T47D (cell line): ENCODE measurements at regions not wholly inside any gene's neighbourhood (a gene's known extent, or its start where the extent isn't known, plus 50 kb on each side); places are given as distances from the start of the nearest gene placed in this dataset.
"Not testable (repeated sequence)": the region's sequence is repeated elsewhere in the genome, so short reads cannot be mapped to it uniquely, and the experiment has no call there.

Experiments
- DNase-seq, 2 experiments: peaks; one replicate each; pipeline versions ENCODE4 v3.0.0 to v3.0.0-alpha.2; 2011 to 2012; ENCODE audit warnings: low read depth in 1 of 2, low spot score in 1 of 2
- JUND ChIP-seq: IDR thresholded peaks from 2 replicates; pipeline ENCODE4 v1.6.1; 2012; ENCODE audit warnings: low read depth
- in situ Hi-C: cut with HindIII; loops from 2 replicates; pipeline ENCODE4 v1.10.0; 2016; ENCODE audit warnings: low sequenced_read_pairs, low pct_unique_long_range_greater_than_20kb

DNA sequence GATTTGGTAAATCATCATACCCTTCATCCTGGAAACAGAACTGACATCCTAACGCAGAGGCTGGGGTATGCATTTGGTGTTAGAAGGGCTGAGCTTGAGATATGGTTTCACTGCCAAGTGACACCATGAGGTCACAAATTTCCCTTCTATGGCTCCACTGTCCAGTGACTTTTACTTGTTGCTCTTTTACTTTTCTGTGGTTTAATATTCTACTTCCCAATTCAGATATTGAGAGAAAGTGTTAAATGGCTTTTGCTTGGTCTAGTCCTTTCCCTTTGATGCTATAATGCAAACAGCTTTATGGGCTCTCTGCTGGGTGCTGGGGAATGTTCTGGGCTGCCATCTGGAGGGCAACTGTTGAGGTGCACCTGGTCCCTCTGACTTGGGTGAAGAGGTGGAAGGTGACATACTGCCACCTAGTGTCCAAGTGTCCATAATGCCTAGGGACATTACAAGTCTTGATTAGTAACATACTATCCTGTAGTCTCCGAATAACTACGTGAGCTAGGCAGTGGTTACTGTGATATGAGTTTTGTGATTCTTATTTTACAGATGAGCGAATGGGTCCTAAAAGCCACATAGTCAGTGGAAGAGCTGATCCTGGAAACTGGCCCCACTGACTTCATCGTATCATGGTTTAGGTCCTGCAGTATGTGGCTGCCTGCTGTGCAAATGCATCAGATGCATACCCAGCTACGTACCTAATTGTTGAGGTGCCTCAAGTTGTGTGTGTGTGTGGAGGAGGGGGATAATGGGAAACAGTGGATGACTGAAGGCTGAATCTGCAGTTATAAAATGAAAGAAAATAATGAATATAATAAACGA is 149.1 kb upstream of the RAG2 start:
- in situ Hi-C loops = no loop called here
- no peak for TF ChIP-seq JUND

DNA sequence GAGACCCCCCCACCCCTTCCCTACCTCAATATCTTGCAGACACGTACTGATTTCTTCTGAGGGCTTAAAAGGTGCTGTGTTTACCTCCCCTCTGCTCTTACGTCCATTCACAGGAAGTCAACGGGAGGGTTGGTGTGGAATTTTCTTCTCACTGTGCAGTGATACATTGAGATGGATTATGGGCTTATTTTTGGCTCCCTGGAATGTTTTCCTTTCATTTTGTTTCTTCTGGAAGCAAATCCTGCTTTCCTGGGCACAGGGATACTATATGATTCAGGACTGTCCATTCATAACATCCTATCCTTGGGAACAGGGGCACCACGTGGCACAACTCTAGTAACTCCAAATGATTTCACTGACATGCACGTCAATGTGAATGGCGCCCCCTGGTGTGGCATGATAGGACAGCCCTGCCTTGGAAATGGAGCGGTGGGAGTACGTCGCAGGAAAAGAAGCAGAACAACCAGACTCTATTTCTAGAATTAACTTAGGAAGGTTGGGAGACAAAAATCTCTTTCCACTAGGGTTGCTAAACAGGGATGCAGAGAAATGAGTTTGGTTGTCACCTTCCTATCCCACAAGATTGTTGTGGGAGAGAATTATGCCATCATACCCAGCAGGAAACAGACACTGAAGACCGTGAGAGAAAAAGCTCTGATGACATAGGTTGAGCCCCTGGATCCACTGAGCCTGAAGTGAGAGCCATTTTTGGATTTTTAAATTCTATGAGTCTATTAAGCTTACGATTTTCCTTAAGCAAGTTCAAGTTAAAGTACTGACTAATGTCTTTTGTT is 146.5 kb upstream of the RAG2 start:
- DNase-seq = peak; percentile 25 to 85
- in situ Hi-C loops = no loop called here
- TF ChIP-seq JUND = no peak

More for the DNA sequence above, 149.1 kb upstream of the RAG2 start:
- DNase-seq = peak; percentile 34 to 95

DNA sequence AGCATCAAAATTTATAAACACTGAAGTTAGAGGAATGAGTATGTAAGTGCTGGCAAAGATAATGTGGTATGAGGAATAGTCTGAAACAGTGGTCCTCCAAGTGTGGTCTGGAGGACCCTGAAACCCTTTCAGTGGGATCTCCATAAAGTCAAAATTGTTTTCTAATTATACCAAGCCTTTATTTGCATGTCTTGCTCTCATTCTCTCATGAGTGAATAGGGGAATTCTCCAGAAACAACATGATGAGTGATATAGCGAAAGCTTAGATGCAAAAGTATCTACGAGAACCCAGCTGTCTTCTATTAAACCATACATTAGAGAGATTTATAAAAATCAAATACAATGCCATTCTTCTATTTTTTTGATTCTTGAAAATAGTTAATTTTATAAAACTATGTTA is 145.0 kb upstream of the RAG2 start:
- TF ChIP-seq JUND = no peak
- in situ Hi-C loops = no loop called here
- no peak for DNase-seq

DNA sequence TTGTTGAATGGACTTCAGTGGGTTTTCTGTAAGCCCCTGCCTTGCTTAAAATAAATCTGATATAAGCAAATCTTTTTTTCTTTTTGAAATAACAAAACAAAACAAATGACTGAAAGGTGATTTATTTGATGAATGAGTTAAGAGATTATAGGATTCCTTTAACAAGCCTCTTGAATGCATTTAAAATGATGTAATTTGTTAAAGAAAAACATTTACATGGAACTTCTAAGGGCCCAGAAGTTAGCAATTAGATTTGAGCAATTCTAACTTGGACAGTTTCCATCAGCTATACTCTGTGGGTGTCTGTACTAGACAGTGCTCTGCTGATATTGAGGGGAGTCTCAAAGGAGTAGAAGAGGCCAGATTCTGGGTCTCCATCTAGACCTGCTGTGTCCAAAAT is 143.5 kb upstream of the RAG2 start:
- DNase-seq = no peak
- in situ Hi-C loops = no loop called here
- TF ChIP-seq JUND = no peak

DNA sequence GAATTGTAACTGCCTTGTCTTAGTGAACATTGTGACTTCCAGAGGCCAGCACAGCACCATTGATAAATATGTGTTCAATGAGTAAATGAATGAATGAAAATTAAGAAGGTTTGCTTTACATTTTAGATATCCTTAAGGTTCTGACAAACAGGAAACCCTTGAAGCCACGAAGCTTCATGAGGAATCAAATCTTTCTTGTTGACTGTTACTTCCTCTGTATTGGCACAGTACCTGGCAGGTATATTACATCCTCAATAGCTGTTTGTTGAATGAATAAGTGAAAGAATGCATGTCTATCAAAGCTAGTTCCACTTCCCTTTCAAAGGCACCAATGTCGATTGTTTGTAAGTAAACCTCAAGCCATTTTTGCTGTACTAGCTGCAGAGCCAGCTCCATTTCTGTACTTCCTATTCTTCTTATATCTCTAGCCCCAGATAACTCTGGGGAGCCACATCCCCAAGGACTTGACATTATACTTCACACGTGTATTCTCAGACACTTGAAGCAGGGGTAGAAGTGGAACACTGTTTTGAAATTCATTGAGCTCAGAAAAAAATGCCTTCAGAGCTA is 140.3 kb upstream of the RAG2 start:
- in situ Hi-C loops = no loop called here
- no peak for TF ChIP-seq JUND
- DNase-seq = no peak

DNA sequence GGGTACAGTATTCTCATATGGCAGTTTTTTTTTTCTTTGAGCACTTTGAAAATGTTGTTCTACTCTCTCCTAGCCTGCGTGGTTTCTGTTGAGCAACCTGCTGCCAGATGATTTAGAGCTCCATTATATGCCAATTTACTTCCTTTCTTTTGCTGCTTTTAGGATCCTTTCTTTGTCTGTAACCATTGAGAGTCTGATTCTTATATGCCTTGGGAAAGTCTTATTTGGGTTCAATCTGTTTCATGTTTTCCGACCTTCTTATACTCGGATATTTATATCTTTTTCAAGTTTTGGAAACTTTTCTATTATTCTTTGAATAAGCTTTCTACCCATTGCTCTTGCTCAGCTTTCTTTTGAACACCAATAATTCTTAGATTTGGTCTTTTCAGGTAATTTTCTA is 138.1 kb upstream of the RAG2 start:
- DNase-seq = no peak
- in situ Hi-C loops = no loop called here

DNA sequence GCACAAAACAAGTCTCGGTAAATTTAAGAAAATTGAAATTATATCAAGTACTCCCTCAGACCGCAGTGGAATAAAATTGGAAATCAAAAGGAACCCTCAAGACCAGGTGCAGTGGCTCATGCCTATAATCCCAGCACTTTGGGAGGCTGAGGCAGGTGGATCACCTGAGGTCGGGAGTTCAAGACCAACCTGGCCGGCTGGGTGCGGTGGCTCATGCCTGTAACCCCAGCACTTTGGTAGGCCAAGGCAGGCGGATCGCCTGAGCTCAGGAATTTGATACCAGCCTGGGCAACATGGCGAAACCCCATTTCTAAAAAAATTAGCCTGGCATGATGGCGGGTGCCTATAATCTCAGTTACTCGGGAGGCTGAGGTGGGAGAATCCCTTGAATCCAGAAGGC is 135.7 kb upstream of the RAG2 start:
- DNase-seq, in situ Hi-C loops: not testable (repeated sequence)

More for the DNA sequence above, 138.1 kb upstream of the RAG2 start:
- no peak for TF ChIP-seq JUND

DNA sequence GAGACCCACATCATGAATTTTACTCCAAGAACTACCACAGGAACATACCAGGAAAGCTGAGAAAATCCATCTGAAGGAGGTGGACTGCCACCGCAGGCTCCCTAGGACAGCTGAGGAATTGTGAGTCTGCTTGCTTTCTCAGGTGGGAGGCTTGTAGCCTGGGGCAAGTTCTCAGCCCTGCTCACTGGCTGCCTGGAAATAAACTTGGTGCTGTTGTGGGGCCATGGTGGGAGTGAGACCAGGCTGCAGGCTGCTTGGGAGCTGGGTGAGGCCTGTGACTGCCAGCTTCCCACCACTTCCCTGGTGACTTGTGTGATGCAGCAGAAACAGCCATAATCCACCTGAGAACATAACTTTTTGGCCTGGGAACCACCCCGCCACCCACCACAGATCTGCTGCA is 132.7 kb upstream of the RAG2 start:
- in situ Hi-C loops = no loop called here
- no peak for DNase-seq
- no peak for TF ChIP-seq JUND

DNA sequence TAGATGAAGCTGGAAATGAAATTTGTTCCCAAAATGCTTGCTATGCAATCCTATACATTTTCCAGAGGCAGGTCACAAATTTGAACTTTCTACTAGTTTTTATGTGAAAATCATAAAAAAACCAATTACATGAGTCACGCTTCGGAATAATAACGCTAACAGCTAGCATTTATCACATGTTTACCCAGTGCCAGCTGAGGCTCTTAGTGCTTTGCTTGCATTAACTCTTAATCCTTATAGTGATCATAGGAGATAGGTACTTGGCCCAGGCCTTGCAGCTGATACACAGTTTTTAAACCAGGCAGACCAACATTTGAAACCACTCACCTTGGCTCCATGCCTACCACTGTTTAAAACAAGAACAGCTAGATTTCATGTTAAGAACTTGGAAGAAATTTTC is 131.8 kb upstream of the RAG2 start:
- in situ Hi-C loops = no loop called here
- TF ChIP-seq JUND = no peak
- no peak for DNase-seq

DNA sequence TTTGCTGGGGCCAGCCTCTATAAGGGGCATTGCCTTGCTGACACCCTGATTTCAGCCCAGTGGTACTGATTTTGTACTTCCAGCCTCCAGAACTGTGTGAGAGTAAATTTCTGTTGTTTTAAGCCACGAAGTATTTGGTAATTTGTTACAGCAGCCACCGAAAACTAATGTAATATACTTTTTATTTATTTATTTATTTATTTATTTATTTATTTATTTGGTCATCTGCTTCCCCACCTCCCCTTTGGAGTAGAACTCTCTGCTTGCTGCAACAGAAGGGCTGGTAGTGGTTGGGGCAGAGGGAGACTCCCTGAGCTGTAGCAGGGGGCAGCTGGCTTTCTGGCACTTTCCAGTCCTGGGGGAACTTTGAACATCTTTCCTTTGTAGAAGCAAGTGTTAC is 128.4 kb upstream of the RAG2 start:
- no peak for DNase-seq
- no peak for TF ChIP-seq JUND
- in situ Hi-C loops = no loop called here

DNA sequence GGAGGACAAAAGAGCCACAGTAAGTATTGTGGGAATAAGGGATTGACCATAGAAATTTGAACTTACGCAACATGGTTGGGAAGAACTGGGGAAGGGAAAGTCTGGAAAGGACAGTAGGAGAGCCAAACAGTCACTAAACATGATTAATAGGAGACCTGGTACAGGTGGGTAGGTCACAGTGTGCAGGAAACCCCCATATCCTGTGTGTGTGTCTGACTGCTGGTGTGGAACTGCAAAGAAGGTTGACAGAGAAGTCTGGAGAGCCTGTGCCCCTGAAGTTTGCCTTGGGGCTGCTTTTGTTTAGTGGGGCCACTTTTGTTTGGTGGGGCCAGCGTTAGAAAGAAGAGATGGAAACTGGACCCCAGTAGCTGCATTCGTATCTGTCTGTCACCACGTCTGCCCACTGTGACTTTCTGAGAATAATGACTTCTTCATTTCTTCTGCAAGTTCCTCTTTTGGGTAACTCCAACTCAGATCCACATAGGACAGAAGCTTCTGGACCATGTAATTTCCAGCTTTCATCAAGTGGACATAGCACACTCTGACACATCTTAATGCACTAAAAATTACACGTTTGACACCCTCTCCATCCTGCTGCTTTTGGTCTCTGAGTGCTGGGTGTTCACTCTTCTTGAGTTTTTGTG is 126.8 kb upstream of the RAG2 start:
- no peak for TF ChIP-seq JUND
- in situ Hi-C loops = no loop called here
- DNase-seq = no peak

DNA sequence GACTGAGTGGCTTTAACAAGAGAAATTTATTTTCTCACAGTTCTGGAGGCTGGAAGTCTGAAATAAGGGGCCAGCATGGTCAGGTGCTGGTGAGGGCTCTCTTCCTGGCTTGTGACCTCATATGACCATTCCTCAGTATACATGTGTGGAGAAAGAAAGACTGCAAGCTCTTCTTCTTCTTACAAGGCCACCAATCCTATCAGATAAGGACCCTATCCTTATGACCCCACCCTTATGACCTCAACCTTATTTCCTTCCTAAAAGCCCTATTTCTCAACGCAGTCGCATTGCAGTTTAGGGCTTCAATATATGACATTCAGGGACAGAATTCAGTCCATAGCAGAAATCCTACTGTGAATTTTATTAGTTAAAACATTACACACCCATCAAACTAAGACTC is 124.4 kb upstream of the RAG2 start:
- DNase-seq = no peak
- in situ Hi-C loops = no loop called here
- TF ChIP-seq JUND = no peak
